Hepatocyte (in vitro differentiated cells): ENCODE measurements at regions not wholly inside any gene's neighbourhood (a gene's known extent, or its start where the extent isn't known, plus 50 kb on each side); places are given as distances from the start of the nearest gene placed in this dataset.

ENCODE experiments used
- EZH2 ChIP-seq: fragments of 200-600 bp; sonication (generic); IDR thresholded peaks from 2 replicates; pipeline ENCODE4 v1.6.1; 2016; ENCODE audit warnings: antibody characterized with exemption, mild to moderate bottlenecking, borderline replicate concordance
- EZH2phosphoT487 ChIP-seq: fragments of 200-600 bp; sonication (generic); IDR thresholded peaks from one replicate; pipeline ENCODE4 v1.6.1; 2018; ENCODE audit warnings: antibody characterized with exemption, mild to moderate bottlenecking, low read depth, moderate library complexity; ENCODE audit not compliant: unreplicated experiment, severe bottlenecking
- TF ChIP-seq, protein P1 (sequence below): fragments of 200-600 bp; sonication (generic); IDR thresholded peaks from 2 replicates; pipeline ENCODE4 v1.5.1; 2016; ENCODE audit warnings: antibody characterized with exemption, mild to moderate bottlenecking; ENCODE audit not compliant: poor library complexity

GRCh38 chr13:68938639-68939038 is 1169.0 kb upstream of the ATXN8OS start:
- TF ChIP-seq, protein P1, sequence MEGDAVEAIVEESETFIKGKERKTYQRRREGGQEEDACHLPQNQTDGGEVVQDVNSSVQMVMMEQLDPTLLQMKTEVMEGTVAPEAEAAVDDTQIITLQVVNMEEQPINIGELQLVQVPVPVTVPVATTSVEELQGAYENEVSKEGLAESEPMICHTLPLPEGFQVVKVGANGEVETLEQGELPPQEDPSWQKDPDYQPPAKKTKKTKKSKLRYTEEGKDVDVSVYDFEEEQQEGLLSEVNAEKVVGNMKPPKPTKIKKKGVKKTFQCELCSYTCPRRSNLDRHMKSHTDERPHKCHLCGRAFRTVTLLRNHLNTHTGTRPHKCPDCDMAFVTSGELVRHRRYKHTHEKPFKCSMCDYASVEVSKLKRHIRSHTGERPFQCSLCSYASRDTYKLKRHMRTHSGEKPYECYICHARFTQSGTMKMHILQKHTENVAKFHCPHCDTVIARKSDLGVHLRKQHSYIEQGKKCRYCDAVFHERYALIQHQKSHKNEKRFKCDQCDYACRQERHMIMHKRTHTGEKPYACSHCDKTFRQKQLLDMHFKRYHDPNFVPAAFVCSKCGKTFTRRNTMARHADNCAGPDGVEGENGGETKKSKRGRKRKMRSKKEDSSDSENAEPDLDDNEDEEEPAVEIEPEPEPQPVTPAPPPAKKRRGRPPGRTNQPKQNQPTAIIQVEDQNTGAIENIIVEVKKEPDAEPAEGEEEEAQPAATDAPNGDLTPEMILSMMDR: no peak
- no peak for TF ChIP-seq EZH2
- no peak for TF ChIP-seq EZH2phosphoT487
